ENCODE measurements at regions not wholly inside any gene's neighbourhood (a gene's known extent, or its start where the extent isn't known, plus 50 kb on each side); places are given as distances from the start of the nearest gene placed in this dataset.

GRCh38 chr9:12095931-12096330, 597.3 kb upstream of the TYRP1 start:
- TF ChIP-seq POLR2A (IDR thresholded peaks at IDR 0.05) (no peak), CTCF (IDR thresholded peaks at IDR 0.05 in 4 of 5, conservative IDR thresholded peaks at IDR 0.05 in 1 of 5) (no peak)
